HG02884 (cell line): ENCODE measurements at regions not wholly inside any gene's neighbourhood (a gene's known extent, or its start where the extent isn't known, plus 50 kb on each side); places are given as distances from the start of the nearest gene placed in this dataset.
"Not testable (repeated sequence)": the region's sequence is repeated elsewhere in the genome, so short reads cannot be mapped to it uniquely, and the experiment has no call there.

ENCODE experiments used
- ATAC-seq: cut with Tn5 transposase; IDR thresholded peaks from one replicate; pipeline ENCODE4 v1.9.1; 2021; ENCODE audit warnings: mild to moderate bottlenecking, moderate library complexity; ENCODE audit not compliant: unreplicated experiment

- no peak for ATAC-seq
These were observed 193.0 kb downstream of the TXNL1 start for GRCh38 chr18:56445422-56445821.

GRCh38 chr18:56444201-56444600, 194.2 kb downstream of the TXNL1 start:
- no peak for ATAC-seq

- ATAC-seq = no peak
These were observed 195.1 kb downstream of the TXNL1 start for GRCh38 chr18:56443166-56443907.

- ATAC-seq = not testable (repeated sequence)
These were observed 199.9 kb downstream of the TXNL1 start for GRCh38 chr18:56438480-56438879.

GRCh38 chr18:56436651-56437050, 201.7 kb downstream of the TXNL1 start:
- no peak for ATAC-seq

GRCh38 chr18:56433919-56434318, 204.5 kb downstream of the TXNL1 start:
- no peak for ATAC-seq

GRCh38 chr18:56431551-56431950, 206.8 kb downstream of the TXNL1 start:
- no peak for ATAC-seq

GRCh38 chr18:56423626-56424025, 214.8 kb downstream of the TXNL1 start:
- ATAC-seq = no peak

GRCh38 chr18:56421647-56422046, 216.7 kb downstream of the TXNL1 start:
- ATAC-seq = no peak

- not testable (repeated sequence) for ATAC-seq
These were observed 217.5 kb downstream of the TXNL1 start for GRCh38 chr18:56420868-56421267.

GRCh38 chr18:56414357-56414756, 224.0 kb downstream of the TXNL1 start:
- ATAC-seq = no peak

- no peak for ATAC-seq
These were observed 224.5 kb downstream of the TXNL1 start for GRCh38 chr18:56413862-56414261.

- ATAC-seq = no peak
These were observed 225.4 kb downstream of the TXNL1 start for GRCh38 chr18:56412951-56413350.

GRCh38 chr18:56409736-56410135, 228.7 kb downstream of the TXNL1 start:
- ATAC-seq = no peak

- no peak for ATAC-seq
These were observed 230.7 kb downstream of the TXNL1 start for GRCh38 chr18:56407646-56408180.

- no peak for ATAC-seq
These were observed 235.4 kb downstream of the TXNL1 start for GRCh38 chr18:56402872-56403516.

GRCh38 chr18:56393870-56394269, 244.5 kb downstream of the TXNL1 start:
- ATAC-seq = no peak

GRCh38 chr18:56391931-56392590, 246.3 kb downstream of the TXNL1 start:
- no peak for ATAC-seq

GRCh38 chr18:56390626-56391025, 247.8 kb downstream of the TXNL1 start:
- no peak for ATAC-seq

GRCh38 chr18:56389190-56389589, 249.2 kb downstream of the TXNL1 start:
- no peak for ATAC-seq

- no peak for ATAC-seq
These were observed 249.8 kb downstream of the TXNL1 start for GRCh38 chr18:56388571-56388970.

- no peak for ATAC-seq
These were observed 251.5 kb downstream of the TXNL1 start for GRCh38 chr18:56386856-56387255.
